Inflammatory macrophage treated with lipopolysaccharide for 4 hours (primary cell): ENCODE measurements at regions not wholly inside any gene's neighbourhood (a gene's known extent, or its start where the extent isn't known, plus 50 kb on each side); places are given as distances from the start of the nearest gene placed in this dataset.
"Not testable (repeated sequence)": the region's sequence is repeated elsewhere in the genome, so short reads cannot be mapped to it uniquely, and the experiment has no call there.

Experiments
- DNase-seq: peaks from one replicate; pipeline ENCODE4 v3.0.0-alpha.2; 2020

- DNase-seq, result no peak
These were observed 252.6 kb upstream of the ANKRD30A start for GRCh38 chr10:36872702-36873393.

GRCh38 chr10:36840788-36841187, 284.6 kb upstream of the ANKRD30A start:
- no peak for DNase-seq

- DNase-seq, result no peak
These were observed 288.0 kb upstream of the ANKRD30A start for GRCh38 chr10:36837416-36837815.

- no peak for DNase-seq
These were observed 305.6 kb upstream of the ANKRD30A start for GRCh38 chr10:36819781-36820180.

- DNase-seq, result no peak
These were observed 307.5 kb upstream of the ANKRD30A start for GRCh38 chr10:36817898-36818297.

GRCh38 chr10:36808625-36809362, 316.6 kb upstream of the ANKRD30A start:
- DNase-seq, result no peak

- DNase-seq, result no peak
These were observed 322.2 kb upstream of the ANKRD30A start for GRCh38 chr10:36803229-36803628.

- DNase-seq, result no peak
These were observed 322.8 kb upstream of the ANKRD30A start for GRCh38 chr10:36802490-36803153.

GRCh38 chr10:36801660-36802059, 323.7 kb upstream of the ANKRD30A start:
- no peak for DNase-seq

GRCh38 chr10:36794981-36795380, 330.4 kb upstream of the ANKRD30A start:
- no peak for DNase-seq

- no peak for DNase-seq
These were observed 335.4 kb upstream of the ANKRD30A start for GRCh38 chr10:36789974-36790373.

- no peak for DNase-seq
These were observed 337.2 kb upstream of the ANKRD30A start for GRCh38 chr10:36788152-36788551.

- DNase-seq, result no peak
These were observed 342.0 kb upstream of the ANKRD30A start for GRCh38 chr10:36783400-36783799.

- DNase-seq, result no peak
These were observed 343.8 kb upstream of the ANKRD30A start for GRCh38 chr10:36781570-36781969.

- DNase-seq, result no peak
These were observed 345.2 kb upstream of the ANKRD30A start for GRCh38 chr10:36780158-36780557.

- no peak for DNase-seq
These were observed 346.1 kb upstream of the ANKRD30A start for GRCh38 chr10:36779238-36779846.

- no peak for DNase-seq
These were observed 346.7 kb upstream of the ANKRD30A start for GRCh38 chr10:36778651-36779050.

GRCh38 chr10:36773652-36774051, 351.7 kb upstream of the ANKRD30A start:
- DNase-seq, result no peak

- DNase-seq, result no peak
These were observed 353.7 kb upstream of the ANKRD30A start for GRCh38 chr10:36771725-36772124.

GRCh38 chr10:36769741-36770140, 355.7 kb upstream of the ANKRD30A start:
- not testable (repeated sequence) for DNase-seq

GRCh38 chr10:36766940-36767339, 358.5 kb upstream of the ANKRD30A start:
- no peak for DNase-seq

- no peak for DNase-seq
These were observed 359.0 kb upstream of the ANKRD30A start for GRCh38 chr10:36766415-36766810.

GRCh38 chr10:36765782-36766414, 359.5 kb upstream of the ANKRD30A start:
- no peak for DNase-seq
